Type B pancreatic cell (in vitro differentiated cells): ENCODE measurements at regions not wholly inside any gene's neighbourhood (a gene's known extent, or its start where the extent isn't known, plus 50 kb on each side); places are given as distances from the start of the nearest gene placed in this dataset.

Source experiments
- DNase-seq: peaks from one replicate; pipeline ENCODE4 v3.0.0; 2021; ENCODE audit warnings: mixed read lengths; ENCODE audit not compliant: unreplicated experiment; ENCODE audit errors: extremely low spot score
- H3K27ac Mint-ChIP-seq: 2 replicates; pipeline ENCODE4 v1.8.0; 2021; ENCODE audit warnings: mild to moderate bottlenecking, mixed read lengths
- H3K27me3 Mint-ChIP-seq: 2 replicates; pipeline ENCODE4 v1.8.0; 2021; ENCODE audit warnings: mixed read lengths
- H3K36me3 Mint-ChIP-seq: 2 replicates; pipeline ENCODE4 v1.8.0; 2021; ENCODE audit warnings: mixed read lengths
- H3K4me1 Mint-ChIP-seq: one replicate; pipeline ENCODE4 v1.8.0; 2021; ENCODE audit warnings: mixed read lengths; ENCODE audit not compliant: unreplicated experiment
- H3K4me3 Mint-ChIP-seq: 2 replicates; pipeline ENCODE4 v1.8.0; 2021; ENCODE audit warnings: mild to moderate bottlenecking, mixed read lengths
- H3K9me3 Mint-ChIP-seq: 2 replicates; pipeline ENCODE4 v1.8.0; 2021; ENCODE audit warnings: mixed read lengths
- TF ChIP-seq, protein P1 (sequence below): fragments of 200-600 bp; sonication (generic); conservative IDR thresholded peaks from 2 replicates; pipeline ENCODE4 v1.5.0; 2021; ENCODE audit warnings: antibody characterized with exemption, mild to moderate bottlenecking

DNA sequence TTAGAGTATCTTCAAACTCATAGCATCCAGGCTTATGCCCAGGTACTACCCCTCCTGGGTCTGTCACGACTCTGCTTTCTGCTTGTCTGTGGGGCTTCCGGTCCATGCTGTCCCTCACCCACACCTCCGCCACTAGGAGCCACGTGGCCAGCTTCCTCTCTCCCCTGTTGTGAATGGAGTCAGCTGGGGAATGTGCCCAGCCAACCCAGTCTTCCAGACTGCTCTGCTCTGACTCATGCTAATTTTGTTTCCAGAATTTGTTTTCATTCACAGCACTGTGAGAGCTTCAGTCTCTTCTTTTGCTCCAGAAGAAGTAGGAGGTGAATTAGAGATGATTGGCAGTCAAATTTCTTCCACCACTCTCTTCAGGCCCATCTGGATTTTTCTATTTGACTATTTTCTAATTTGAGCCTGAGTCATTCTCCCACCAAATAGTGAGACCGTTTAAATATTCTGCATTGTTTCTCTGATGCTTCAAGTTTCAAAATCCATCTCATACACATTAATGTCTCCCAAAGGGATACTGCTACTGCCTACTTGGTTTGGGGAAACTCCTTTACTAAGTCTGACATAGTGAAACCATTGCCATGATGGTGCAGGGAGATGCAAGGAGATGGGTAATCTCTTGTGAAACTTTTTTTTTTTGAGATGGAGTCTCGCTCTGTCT is 424.1 kb upstream of the KIF2A start:
- H3K27ac Mint-ChIP-seq, result no peak overlapping the region
- DNase-seq, result no peak
- TF ChIP-seq, protein P1, sequence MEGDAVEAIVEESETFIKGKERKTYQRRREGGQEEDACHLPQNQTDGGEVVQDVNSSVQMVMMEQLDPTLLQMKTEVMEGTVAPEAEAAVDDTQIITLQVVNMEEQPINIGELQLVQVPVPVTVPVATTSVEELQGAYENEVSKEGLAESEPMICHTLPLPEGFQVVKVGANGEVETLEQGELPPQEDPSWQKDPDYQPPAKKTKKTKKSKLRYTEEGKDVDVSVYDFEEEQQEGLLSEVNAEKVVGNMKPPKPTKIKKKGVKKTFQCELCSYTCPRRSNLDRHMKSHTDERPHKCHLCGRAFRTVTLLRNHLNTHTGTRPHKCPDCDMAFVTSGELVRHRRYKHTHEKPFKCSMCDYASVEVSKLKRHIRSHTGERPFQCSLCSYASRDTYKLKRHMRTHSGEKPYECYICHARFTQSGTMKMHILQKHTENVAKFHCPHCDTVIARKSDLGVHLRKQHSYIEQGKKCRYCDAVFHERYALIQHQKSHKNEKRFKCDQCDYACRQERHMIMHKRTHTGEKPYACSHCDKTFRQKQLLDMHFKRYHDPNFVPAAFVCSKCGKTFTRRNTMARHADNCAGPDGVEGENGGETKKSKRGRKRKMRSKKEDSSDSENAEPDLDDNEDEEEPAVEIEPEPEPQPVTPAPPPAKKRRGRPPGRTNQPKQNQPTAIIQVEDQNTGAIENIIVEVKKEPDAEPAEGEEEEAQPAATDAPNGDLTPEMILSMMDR, result no peak
- no peaks in the 10 kb centered on the region for H3K9me3 Mint-ChIP-seq
- H3K27me3 Mint-ChIP-seq, result peaks cover 8% of the 10 kb centered on the region
- H3K4me3 Mint-ChIP-seq, result no peak overlapping the region
- no peaks in the 10 kb centered on the region for H3K4me1 Mint-ChIP-seq
- H3K36me3 Mint-ChIP-seq, result no peaks in the 10 kb centered on the region

DNA sequence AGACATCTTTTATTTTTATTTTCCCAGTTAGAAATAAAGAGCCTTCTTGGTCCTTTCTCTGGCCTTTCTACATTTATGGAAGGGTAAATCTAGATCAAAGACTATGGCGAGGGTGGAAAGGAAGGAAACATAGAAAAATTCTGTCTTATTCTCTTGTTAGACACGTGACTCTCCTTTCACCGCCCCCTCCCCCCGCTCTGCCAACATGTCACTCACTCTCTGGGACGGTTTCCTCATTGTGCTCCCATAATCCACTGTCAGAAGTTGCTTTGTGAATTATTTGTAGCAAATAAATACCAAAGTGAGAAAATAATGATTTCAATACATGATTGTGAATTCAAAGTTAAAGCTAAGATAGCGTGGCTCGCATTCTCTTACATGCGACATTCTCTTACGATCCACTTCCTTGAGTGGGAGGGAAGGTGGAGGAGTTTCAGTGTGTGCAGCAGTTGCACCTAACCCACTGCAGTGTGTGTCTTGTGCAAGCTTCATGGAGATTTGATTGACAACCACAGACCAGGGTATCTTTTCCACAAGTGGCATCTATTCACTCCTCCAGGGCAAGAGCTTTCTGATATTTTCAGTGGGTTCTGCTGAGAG is 423.0 kb upstream of the KIF2A start:
- Mint-ChIP-seq H3K4me1 (no peaks in the 10 kb centered on the region), H3K27me3 (peaks cover 14% of the 10 kb centered on the region), H3K9me3 (peaks cover 5% of the 10 kb centered on the region), H3K4me3 (no peak overlapping the region), H3K36me3 (no peaks in the 10 kb centered on the region), H3K27ac (no peak overlapping the region)
- TF ChIP-seq, protein P1, result no peak
- DNase-seq, result no peak

DNA sequence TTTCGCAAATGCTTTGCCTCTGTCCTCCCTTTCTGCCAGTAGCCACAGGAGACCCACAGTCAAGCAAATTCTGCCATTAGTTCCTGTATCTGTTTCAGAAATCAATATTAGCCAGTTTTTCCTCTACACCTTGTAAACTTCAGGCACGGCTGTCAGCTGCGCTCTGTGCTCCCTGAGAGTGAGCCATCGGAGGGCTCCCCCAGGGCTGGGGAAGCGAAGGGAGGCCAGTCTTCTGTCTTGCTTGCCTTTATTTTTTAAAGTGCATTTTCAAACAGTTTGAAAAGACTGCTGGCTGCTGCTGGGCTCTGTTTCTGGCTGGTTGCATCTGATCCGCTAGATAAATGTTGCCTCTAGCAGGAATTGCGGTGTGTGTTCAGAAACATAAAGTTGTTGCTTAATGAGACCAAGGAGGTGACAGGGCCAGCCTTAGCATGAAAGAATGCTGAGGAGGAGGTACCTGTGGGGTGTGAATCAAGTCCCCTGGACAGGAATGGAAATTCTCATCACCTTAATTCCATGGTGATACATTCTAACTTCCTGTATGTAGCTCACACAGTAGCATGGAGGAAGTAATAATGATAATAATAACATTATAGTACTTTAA is 421.7 kb upstream of the KIF2A start:
- Mint-ChIP-seq H3K27ac (no peak overlapping the region), H3K4me3 (no peak overlapping the region), H3K36me3 (no peaks in the 10 kb centered on the region), H3K4me1 (no peaks in the 10 kb centered on the region), H3K27me3 (peaks cover 25% of the 10 kb centered on the region), H3K9me3 (peaks cover 5% of the 10 kb centered on the region)
- TF ChIP-seq, protein P1, result no peak
- no peak for DNase-seq

DNA sequence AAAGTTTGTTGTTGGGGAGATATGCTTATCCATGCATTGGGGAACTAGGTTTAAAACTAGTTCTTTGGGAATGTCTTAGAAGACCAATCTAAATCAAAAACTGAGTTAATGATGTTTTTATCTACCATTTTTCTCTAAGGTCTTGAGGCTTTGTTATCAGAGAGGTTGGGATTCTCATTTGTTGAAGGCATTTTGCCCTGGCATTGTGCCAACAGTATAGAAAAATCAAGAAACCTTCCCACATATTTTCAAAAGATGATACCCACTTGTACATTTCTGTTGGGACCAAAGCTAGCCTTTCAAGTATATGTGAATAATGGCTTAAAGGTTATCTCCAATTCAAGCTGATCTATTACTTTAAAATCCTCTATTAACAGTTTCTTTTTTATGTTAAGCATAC is 419.8 kb upstream of the KIF2A start:
- H3K9me3 Mint-ChIP-seq, result peaks cover 5% of the 10 kb centered on the region
- no peak for DNase-seq
- H3K4me1 Mint-ChIP-seq, result no peaks in the 10 kb centered on the region
- H3K36me3 Mint-ChIP-seq, result no peaks in the 10 kb centered on the region
- peaks cover 25% of the 10 kb centered on the region for H3K27me3 Mint-ChIP-seq
- TF ChIP-seq, protein P1, result no peak
- no peak overlapping the region for H3K4me3 Mint-ChIP-seq
- no peak overlapping the region for H3K27ac Mint-ChIP-seq

DNA sequence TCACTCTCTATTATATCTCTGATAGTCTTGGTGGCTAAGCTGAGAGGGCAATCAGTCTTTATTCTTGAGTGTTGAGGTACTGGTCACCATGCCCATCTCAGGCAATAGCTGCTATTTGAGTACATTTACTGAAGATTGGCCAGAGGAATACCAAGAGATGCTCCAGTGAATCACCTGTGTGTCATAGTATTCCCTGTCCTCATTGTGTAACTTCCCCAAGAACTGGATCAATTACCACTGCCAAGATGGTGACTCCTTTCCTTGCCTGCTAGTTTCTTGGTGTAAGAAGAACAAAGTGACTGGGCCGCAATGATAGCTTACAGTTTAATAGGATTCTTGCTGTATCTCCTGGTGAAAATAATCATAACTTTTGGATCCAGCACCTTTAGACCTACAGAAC is 418.7 kb upstream of the KIF2A start:
- DNase-seq, result no peak
- Mint-ChIP-seq H3K4me1 (no peaks in the 10 kb centered on the region), H3K27me3 (peaks cover 25% of the 10 kb centered on the region), H3K9me3 (peaks cover 5% of the 10 kb centered on the region), H3K36me3 (no peaks in the 10 kb centered on the region), H3K4me3 (no peak overlapping the region), H3K27ac (no peak overlapping the region)
- TF ChIP-seq, protein P1, result no peak
